GM18502 (cell line): ENCODE measurements at regions not wholly inside any gene's neighbourhood (a gene's known extent, or its start where the extent isn't known, plus 50 kb on each side); places are given as distances from the start of the nearest gene placed in this dataset.

ENCODE experiments used
- ATAC-seq: cut with Tn5 transposase; IDR thresholded peaks from one replicate; pipeline ENCODE4 v1.9.1; 2021; ENCODE audit warnings: mild to moderate bottlenecking; ENCODE audit not compliant: unreplicated experiment, poor library complexity

DNA sequence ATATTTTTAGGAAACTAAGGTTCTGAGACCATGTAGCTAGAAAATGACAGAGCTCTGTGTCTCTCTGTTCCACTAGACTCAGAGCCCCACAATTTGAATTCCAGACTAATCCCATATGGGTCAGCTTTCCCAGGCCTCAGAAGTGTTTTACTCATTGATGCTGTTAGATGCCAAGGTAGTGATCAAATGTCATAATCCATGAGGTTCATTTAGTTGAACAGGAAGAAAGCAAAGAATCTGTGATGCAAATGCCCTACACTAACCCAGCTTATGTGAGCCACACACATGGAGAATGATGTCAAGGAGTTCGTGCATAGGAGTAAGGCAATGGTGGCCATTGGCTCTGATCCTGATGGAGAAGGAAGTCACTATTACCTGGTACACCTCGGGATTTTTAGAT lies 363.4 kb upstream of the RARB start:
- ATAC-seq, result no peak

GRCh38 chr3:25069970-25070369 lies 358.1 kb upstream of the RARB start:
- no peak for ATAC-seq

DNA sequence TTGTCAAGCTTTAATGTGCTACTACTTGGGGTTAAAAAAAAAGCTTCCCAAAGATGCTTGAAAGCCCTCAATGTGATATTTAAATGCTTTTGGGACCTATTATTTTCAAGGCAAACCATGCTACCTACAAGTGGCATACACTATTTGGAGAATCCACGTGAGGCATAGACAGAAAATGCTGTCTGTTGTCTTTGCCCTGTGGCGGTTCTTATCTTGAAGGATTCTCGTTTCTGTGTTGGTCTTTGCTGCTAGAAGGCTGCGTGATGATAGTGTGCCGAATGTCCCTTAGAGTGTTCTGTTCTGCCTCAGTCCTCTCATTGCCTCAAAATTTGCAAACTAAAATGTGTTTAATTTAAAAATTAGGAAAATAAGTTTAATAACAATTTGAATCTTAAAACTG lies 356.2 kb upstream of the RARB start:
- ATAC-seq, result no peak

- ATAC-seq, result no peak
Observed at GRCh38 chr3:25073423-25073822, 354.6 kb upstream of the RARB start.

GRCh38 chr3:25074149-25074548 lies 353.9 kb upstream of the RARB start:
- no peak for ATAC-seq

- ATAC-seq, result no peak
Observed at GRCh38 chr3:25080461-25080860, 347.6 kb upstream of the RARB start.

DNA sequence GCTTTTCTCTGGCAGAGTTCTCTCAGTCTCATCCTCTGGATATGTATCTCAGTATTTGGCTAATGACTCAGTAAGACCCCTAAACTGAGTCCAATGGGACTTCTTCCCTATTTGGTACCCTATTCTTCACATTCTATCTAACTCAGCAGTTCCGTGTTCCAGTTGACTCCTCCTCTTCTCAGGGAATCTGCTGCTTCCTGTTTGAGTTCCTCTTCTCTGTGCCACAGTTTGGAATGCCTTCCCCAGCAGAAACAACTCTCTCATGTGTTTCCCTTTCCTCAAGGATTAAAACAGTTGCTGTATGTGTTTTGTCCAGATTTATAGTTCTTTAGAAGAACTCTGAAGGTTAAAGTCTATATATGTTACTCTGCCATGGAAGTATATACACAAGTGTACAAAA lies 344.0 kb upstream of the RARB start:
- ATAC-seq, result no peak

GRCh38 chr3:25086721-25087120 lies 341.3 kb upstream of the RARB start:
- no peak for ATAC-seq

DNA sequence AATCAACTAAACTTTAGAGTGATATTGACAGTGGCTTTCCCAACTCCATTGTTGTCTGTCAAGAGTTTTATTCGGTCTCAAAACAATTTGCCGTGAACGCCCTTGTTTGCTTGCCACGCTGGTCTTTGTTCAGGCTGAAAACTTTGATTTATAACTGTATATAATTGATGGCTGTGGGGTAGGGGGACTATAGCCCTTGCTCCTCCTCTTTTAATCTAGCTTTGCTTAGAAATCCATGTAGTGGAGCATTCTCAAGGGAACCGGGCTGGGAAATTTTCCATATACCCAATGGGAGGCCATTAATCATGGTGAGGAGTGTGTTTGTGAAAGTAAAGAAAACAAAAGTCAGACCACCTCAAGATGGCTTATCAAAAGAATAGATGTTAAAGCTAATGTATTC lies 339.8 kb upstream of the RARB start:
- ATAC-seq, result no peak

- no peak for ATAC-seq
Observed at GRCh38 chr3:25090698-25091453, 337.2 kb upstream of the RARB start.

DNA sequence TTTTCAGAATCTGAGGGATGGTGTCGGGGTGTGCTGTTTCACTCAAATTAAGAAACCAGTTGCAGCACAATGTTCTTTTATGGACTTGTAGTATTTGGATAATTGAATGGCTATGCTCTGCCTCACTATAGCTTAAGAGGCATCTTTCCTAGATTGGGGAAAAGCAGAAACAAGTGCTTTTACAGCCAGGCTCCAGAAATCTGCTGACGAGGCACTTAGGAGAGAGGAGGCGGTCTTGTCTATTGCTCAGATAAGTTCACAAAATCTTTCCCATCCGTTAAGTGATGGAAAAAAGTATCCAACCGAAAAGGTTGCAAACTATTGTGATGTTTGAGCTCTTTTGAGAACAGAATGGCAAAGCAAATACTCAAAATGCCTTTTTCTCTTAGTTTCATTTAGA lies 336.1 kb upstream of the RARB start:
- no peak for ATAC-seq

DNA sequence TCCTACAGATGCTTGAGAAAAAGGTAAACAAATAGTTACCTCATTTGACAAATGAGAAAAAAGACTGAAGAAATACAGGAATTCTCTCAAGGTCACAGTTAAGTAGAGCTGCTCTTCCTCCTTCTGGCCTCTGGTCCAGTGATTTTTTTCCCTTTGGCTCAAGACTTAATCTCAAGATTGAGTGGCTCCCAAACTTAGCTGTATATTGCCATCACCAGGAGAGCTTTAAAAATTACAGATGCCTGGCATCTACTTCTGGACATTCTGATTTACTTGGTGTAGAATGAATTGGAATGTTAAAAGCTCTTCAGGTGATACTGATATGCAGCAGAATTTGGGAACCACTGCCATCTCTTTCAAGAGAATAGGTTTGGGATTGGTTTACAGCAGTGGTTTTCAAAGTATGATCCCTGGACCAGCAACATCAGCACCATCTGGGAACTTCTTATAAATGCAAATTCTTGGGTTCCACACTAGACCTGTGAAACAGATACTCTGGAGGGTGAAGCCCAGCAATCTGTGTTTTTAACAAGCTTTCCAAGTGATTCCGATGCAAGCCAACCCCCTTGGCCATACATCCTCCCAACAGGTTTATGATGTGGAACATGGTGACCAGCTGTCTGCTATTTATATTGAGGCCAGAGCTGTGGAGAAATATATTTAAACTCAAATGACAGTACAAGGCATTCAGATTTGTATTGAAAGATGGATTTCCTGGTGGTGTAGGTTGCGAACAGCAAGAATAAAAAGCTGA lies 333.0 kb upstream of the RARB start:
- ATAC-seq, result no peak

DNA sequence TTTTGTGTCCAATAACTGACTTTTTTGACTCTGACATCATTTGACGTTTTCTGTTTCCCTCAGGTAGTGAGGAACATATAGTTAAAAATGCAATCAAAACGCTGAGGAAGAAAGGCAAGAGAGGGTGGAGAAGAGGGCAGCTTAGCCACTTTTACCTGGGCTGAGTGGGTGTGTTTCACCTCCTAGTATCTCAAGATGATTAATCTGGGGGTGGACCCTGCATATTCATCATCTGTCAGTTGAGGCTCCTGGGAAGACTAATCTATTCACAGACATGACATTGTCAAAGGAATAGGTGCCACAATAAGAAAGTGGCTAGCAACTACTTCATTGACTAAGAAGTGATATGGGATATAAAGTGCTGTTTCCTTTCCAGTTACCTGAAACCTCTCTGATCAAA lies 331.5 kb upstream of the RARB start:
- peak; percentile 12 for ATAC-seq

- ATAC-seq, result peak; percentile 75
Observed at GRCh38 chr3:25097023-25097422, 331.0 kb upstream of the RARB start.

GRCh38 chr3:25099666-25100065 lies 328.4 kb upstream of the RARB start:
- no peak for ATAC-seq

- no peak for ATAC-seq
Observed at GRCh38 chr3:25103391-25103790, 324.7 kb upstream of the RARB start.

DNA sequence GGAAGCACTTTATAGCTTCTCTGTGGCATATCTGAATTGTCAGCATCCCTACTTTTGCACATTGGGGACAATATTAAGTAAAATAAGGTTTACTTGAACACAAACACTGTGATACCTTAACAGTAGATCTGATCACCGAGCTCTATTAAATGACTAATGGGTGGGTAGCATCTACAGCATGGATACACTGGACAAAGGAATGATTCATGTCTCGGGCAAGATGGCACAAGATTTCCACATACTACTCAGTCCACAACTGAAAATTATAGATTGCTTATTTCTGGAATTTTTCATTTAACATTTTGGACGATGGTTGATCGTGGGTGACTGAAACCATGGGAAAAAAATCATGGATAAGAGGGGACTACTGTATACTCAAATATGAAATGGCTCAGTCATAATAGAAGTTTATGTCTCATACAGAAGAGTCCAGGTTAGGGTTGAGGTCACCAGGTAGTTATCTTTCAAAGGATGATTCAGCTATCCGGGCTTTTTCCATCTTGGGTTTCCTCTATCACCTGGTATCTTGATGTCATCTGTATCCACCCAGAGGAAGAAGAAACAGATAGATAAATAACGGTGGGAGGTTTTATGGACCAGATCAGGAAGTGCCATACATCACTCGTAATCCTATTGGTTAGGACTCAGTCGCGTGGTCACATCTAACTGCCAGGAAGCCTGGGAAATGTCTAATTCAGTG lies 320.0 kb upstream of the RARB start:
- no peak for ATAC-seq

- ATAC-seq, result no peak
Observed at GRCh38 chr3:25110642-25111041, 317.4 kb upstream of the RARB start.

- no peak for ATAC-seq
Observed at GRCh38 chr3:25113891-25114290, 314.2 kb upstream of the RARB start.

- ATAC-seq, result no peak
Observed at GRCh38 chr3:25114532-25114931, 313.5 kb upstream of the RARB start.

DNA sequence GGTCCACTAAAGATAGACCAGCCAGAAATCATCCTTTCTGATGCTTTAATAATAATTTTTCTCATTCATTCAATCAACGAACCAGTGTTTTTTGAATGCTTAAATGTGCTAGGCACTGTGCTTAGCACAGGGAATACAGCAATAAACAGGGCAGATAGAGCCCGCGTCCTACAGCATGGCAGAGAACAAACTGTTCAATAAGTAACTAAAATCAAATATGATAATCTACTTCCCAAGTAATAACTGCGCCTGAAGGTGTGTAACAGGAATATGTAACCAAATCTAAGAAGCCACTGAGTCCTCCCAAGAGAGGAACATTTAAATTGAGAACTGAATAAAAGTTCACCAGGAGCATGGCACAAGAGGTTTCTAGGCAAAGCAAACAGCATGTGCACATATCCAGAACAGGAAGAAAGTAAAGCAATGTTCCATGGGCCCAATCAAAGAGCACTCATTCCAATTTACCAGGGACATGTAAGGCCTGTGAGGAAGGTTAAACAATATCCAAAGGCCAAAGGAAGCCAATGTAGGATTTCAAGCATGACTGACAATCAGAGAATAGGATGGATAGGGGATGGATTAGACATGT lies 311.0 kb upstream of the RARB start:
- ATAC-seq, result no peak
